Neural progenitor cell (in vitro differentiated cells): ENCODE measurements at regions not wholly inside any gene's neighbourhood (a gene's known extent, or its start where the extent isn't known, plus 50 kb on each side); places are given as distances from the start of the nearest gene placed in this dataset.

ENCODE experiments used
- EZH2phosphoT487 ChIP-seq: fragments of 200-600 bp; sonication (generic); IDR thresholded peaks from 2 replicates; pipeline ENCODE4 v1.6.1; 2017; ENCODE audit warnings: antibody characterized with exemption
- TF ChIP-seq, protein P1 (sequence below): fragments of 200-600 bp; sonication (generic); IDR thresholded peaks from 2 replicates; pipeline ENCODE4 v1.5.1; 2017; ENCODE audit warnings: antibody characterized with exemption, mild to moderate bottlenecking

DNA sequence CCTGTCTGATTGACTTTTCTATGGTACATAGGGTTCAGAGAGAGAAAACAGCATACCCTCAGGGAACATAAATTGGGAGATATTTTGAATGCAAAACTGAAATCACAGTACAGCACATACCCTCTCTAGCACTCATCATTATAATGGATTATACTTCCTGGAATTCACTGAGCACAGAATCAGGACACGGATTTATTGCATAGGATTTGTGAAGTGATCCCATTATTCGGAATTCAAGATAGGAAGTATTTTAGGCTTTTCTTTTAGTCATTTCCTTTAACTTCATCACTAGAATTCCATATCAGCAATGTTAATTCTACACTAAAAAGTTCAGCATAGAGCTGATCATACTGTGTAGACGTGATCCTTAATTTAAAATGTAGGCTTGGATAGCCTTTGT is 407.0 kb downstream of the PID1 start:
- TF ChIP-seq, protein P1, sequence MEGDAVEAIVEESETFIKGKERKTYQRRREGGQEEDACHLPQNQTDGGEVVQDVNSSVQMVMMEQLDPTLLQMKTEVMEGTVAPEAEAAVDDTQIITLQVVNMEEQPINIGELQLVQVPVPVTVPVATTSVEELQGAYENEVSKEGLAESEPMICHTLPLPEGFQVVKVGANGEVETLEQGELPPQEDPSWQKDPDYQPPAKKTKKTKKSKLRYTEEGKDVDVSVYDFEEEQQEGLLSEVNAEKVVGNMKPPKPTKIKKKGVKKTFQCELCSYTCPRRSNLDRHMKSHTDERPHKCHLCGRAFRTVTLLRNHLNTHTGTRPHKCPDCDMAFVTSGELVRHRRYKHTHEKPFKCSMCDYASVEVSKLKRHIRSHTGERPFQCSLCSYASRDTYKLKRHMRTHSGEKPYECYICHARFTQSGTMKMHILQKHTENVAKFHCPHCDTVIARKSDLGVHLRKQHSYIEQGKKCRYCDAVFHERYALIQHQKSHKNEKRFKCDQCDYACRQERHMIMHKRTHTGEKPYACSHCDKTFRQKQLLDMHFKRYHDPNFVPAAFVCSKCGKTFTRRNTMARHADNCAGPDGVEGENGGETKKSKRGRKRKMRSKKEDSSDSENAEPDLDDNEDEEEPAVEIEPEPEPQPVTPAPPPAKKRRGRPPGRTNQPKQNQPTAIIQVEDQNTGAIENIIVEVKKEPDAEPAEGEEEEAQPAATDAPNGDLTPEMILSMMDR, result no peak
- TF ChIP-seq EZH2phosphoT487, result no peak
